ENCODE measurements at regions not wholly inside any gene's neighbourhood (a gene's known extent, or its start where the extent isn't known, plus 50 kb on each side); places are given as distances from the start of the nearest gene placed in this dataset.

DNA sequence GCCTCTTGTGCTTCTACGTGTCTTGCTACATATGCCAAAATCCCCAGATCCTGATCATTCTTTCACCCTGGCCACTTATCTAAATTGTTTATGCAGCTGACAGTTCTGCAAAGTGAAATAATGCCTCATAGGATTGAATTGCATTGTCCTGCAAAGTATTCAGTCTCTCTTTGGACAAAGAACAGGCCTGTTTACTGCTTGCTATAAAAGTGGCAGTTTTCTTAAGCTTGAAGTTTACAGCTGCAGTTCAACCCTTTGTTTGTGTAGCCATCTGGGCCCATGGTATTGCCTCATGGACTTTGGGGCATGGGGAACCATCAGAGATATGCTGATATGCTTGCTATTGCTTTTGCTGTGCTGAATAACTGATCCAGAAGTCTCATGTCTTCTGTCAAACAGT is 523.2 kb downstream of the OTOL1 start:
- H3K4me1 ChIP-seq (ENCODE audit: control insufficient read depth, insufficient read depth, low read length) = no peaks in the 10 kb centered on the region
- H3K36me3 ChIP-seq (ENCODE audit: control insufficient read depth in 2 of 2, insufficient read depth in 1 of 2, low read length in 2 of 2) = no peaks in the 10 kb centered on the region
- H3K9me3 ChIP-seq (ENCODE audit: control insufficient read depth, insufficient read depth, low read depth, low read length) = no peaks in the 10 kb centered on the region
- ChIA-PET CTCF (no interaction called here), POLR2A (no interaction called here)
- no peak overlapping the region for H3K4me3 ChIP-seq (ENCODE audit: low read depth, low read length)
- TF ChIP-seq ZNF311 (tag by site-specific recombination; IDR thresholded peaks at IDR 0.05; ENCODE audit: borderline replicate concordance) = no peak
- TF ChIP-seq WT1 (tag by site-specific recombination; IDR thresholded peaks at IDR 0.05) = no peak
- TF ChIP-seq MEIS1 (CRISPR knock-in tag; IDR thresholded peaks at IDR 0.05; ENCODE audit: borderline replicate concordance) = no peak
- no peak for TF ChIP-seq ZNF266 (tag by site-specific recombination; IDR thresholded peaks at IDR 0.05; ENCODE audit: low read depth)
- TF ChIP-seq ZNF776 (tag by site-specific recombination; IDR thresholded peaks at IDR 0.05; ENCODE audit: borderline replicate concordance) = no peak
- TF ChIP-seq ZNF335 (tag by site-specific recombination; conservative IDR thresholded peaks at IDR 0.05) = no peak
- TF ChIP-seq, protein P1, sequence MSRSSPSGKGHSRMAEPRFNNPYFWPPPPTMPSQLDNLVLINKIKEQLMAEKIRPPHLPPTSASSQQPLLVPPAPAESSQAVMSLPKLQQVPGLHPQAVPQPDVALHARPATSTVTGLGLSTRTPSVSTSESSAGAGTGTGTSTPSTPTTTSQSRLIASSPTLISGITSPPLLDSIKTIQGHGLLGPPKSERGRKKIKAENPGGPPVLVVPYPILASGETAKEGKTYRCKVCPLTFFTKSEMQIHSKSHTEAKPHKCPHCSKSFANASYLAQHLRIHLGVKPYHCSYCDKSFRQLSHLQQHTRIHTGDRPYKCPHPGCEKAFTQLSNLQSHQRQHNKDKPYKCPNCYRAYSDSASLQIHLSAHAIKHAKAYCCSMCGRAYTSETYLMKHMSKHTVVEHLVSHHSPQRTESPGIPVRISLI (tag by site-specific recombination; IDR thresholded peaks at IDR 0.05) = no peak
- no peak for TF ChIP-seq KLF10 (tag by site-specific recombination; IDR thresholded peaks at IDR 0.05)
- TF ChIP-seq, protein P2, sequence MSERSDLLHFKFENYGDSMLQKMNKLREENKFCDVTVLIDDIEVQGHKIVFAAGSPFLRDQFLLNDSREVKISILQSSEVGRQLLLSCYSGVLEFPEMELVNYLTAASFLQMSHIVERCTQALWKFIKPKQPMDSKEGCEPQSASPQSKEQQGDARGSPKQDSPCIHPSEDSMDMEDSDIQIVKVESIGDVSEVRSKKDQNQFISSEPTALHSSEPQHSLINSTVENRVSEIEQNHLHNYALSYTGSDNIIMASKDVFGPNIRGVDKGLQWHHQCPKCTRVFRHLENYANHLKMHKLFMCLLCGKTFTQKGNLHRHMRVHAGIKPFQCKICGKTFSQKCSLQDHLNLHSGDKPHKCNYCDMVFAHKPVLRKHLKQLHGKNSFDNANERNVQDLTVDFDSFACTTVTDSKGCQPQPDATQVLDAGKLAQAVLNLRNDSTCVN (tag by site-specific recombination; optimal IDR thresholded peaks at IDR 0.05) = no peak
- no peak for TF ChIP-seq ZNF140 (tag by site-specific recombination; IDR thresholded peaks at IDR 0.05)
- TF ChIP-seq ZNF501 (tag by site-specific recombination; IDR thresholded peaks at IDR 0.05) = no peak
- no peak for TF ChIP-seq TRIM28 (IDR thresholded peaks at IDR 0.05; ENCODE audit: borderline replicate concordance, low read length)
- TF ChIP-seq ZNF521 (tag by site-specific recombination; IDR thresholded peaks at IDR 0.05) = no peak
- TF ChIP-seq GLIS2 (tag by site-specific recombination; IDR thresholded peaks at IDR 0.05) = no peak
- TF ChIP-seq, protein P3, sequence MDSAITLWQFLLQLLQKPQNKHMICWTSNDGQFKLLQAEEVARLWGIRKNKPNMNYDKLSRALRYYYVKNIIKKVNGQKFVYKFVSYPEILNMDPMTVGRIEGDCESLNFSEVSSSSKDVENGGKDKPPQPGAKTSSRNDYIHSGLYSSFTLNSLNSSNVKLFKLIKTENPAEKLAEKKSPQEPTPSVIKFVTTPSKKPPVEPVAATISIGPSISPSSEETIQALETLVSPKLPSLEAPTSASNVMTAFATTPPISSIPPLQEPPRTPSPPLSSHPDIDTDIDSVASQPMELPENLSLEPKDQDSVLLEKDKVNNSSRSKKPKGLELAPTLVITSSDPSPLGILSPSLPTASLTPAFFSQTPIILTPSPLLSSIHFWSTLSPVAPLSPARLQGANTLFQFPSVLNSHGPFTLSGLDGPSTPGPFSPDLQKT (IDR thresholded peaks at IDR 0.05; ENCODE audit: borderline replicate concordance, low read depth, low read length) = no peak
- TF ChIP-seq ZNF510 (tag by site-specific recombination; IDR thresholded peaks at IDR 0.05; ENCODE audit: insufficient replicate concordance) = no peak
- H3K27ac ChIP-seq (ENCODE audit: extremely low read depth, low read depth, low read length) = no peak overlapping the region

DNA sequence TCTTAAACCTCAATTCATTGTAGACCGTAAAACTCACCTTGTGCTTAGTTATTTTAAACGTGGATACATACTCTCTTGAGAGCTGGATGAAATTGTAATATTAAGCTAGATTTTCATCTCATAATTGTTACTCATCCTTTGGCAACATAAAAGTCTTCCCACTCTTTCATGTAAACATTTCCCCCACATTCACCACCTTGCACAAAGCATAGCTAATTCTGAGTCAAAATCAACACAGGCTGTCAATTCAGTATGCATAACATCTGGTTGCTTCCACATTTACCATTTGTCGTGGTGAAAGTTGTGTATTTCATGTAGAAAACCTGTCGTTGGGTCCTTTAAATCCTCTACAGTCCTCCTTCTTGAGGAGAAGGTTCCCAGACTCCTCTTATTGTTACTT is 524.6 kb downstream of the OTOL1 start:
- no peaks in the 10 kb centered on the region for H3K9me3 ChIP-seq (ENCODE audit: control insufficient read depth, insufficient read depth, low read depth, low read length)
- TF ChIP-seq OVOL3 (tag by site-specific recombination; IDR thresholded peaks at IDR 0.05) (no peak), ZFP3 (tag by site-specific recombination; IDR thresholded peaks at IDR 0.05; ENCODE audit: low read depth) (no peak), ZNF677 (tag by site-specific recombination; IDR thresholded peaks at IDR 0.05) (no peak), ZNF610 (tag by site-specific recombination; IDR thresholded peaks at IDR 0.05; ENCODE audit: borderline replicate concordance) (no peak), ZNF555 (tag by site-specific recombination; conservative IDR thresholded peaks at IDR 0.05) (no peak), ZBTB7A (tag by site-specific recombination; IDR thresholded peaks at IDR 0.05; ENCODE audit: low read depth) (no peak)
- TF ChIP-seq, protein P4, sequence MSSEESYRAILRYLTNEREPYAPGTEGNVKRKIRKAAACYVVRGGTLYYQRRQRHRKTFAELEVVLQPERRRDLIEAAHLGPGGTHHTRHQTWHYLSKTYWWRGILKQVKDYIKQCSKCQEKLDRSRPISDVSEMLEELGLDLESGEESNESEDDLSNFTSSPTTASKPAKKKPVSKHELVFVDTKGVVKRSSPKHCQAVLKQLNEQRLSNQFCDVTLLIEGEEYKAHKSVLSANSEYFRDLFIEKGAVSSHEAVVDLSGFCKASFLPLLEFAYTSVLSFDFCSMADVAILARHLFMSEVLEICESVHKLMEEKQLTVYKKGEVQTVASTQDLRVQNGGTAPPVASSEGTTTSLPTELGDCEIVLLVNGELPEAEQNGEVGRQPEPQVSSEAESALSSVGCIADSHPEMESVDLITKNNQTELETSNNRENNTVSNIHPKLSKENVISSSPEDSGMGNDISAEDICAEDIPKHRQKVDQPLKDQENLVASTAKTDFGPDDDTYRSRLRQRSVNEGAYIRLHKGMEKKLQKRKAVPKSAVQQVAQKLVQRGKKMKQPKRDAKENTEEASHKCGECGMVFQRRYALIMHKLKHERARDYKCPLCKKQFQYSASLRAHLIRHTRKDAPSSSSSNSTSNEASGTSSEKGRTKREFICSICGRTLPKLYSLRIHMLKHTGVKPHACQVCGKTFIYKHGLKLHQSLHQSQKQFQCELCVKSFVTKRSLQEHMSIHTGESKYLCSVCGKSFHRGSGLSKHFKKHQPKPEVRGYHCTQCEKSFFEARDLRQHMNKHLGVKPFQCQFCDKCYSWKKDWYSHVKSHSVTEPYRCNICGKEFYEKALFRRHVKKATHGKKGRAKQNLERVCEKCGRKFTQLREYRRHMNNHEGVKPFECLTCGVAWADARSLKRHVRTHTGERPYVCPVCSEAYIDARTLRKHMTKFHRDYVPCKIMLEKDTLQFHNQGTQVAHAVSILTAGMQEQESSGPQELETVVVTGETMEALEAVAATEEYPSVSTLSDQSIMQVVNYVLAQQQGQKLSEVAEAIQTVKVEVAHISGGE (tag by site-specific recombination; conservative IDR thresholded peaks at IDR 0.05; ENCODE audit: low read depth) = no peak
- H3K36me3 ChIP-seq (ENCODE audit: control insufficient read depth in 2 of 2, insufficient read depth in 1 of 2, low read length in 2 of 2) = no peaks in the 10 kb centered on the region
- no peak overlapping the region for H3K4me3 ChIP-seq (ENCODE audit: low read depth, low read length)
- H3K27ac ChIP-seq (ENCODE audit: extremely low read depth, low read depth, low read length) = no peak overlapping the region
- POLR2A ChIA-PET = no interaction called here
- no peaks in the 10 kb centered on the region for H3K4me1 ChIP-seq (ENCODE audit: control insufficient read depth, insufficient read depth, low read length)
- CTCF ChIA-PET = no interaction called here
